ENCODE measurements at regions not wholly inside any gene's neighbourhood (a gene's known extent, or its start where the extent isn't known, plus 50 kb on each side); places are given as distances from the start of the nearest gene placed in this dataset.
"Not testable (repeated sequence)": the region's sequence is repeated elsewhere in the genome, so short reads cannot be mapped to it uniquely, and the experiment has no call there.

- DNase-seq, result no peak
These were observed 195.5 kb downstream of the EPM2A start for GRCh38 chr6:145539831-145540230.

DNA sequence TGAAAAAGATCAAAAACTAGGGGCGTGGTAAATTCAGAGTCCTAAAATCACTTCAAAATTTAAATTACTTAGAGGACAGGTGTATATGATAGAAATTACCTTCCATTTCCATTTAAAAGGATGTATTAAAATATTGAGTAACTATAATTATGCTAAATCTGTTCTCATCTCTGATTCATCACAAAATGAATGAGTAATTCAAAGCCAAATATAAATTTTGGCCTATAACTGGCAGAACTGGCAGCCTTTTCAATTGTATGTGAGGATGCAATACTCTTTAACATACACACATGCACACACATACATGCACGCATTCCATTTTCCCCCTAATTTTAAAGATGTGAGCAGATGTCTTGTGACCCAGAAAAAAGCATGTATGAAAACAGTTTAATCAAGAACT is 194.6 kb downstream of the EPM2A start:
- no peak for DNase-seq

GRCh38 chr6:145544041-145544440 is 191.3 kb downstream of the EPM2A start:
- no peak for DNase-seq

- no peak for DNase-seq
These were observed 190.8 kb downstream of the EPM2A start for GRCh38 chr6:145544514-145544913.

DNA sequence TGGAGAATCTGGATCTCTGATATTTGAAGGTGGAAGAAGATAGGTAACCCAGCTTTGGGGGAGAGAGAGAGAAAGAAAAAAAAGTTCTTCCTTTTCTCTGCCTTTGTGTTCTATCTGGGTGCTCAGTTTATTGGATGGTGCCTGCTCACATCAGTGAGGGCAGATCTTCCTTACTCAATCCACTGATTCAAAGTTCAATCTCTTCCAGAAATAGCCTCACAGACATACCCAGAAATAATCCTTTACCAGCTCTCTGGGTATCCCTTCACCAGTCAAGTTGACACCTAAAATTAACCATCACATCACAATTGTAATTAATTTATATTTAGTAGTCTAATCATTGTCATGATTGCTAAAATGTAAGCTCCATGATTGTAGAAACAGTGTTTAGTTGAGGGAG is 189.1 kb downstream of the EPM2A start:
- no peak for DNase-seq

GRCh38 chr6:145547594-145548335 is 187.6 kb downstream of the EPM2A start:
- no peak for DNase-seq

- no peak for DNase-seq
These were observed 186.2 kb downstream of the EPM2A start for GRCh38 chr6:145548933-145549648.

- DNase-seq, result no peak
These were observed 184.2 kb downstream of the EPM2A start for GRCh38 chr6:145551164-145551563.

DNA sequence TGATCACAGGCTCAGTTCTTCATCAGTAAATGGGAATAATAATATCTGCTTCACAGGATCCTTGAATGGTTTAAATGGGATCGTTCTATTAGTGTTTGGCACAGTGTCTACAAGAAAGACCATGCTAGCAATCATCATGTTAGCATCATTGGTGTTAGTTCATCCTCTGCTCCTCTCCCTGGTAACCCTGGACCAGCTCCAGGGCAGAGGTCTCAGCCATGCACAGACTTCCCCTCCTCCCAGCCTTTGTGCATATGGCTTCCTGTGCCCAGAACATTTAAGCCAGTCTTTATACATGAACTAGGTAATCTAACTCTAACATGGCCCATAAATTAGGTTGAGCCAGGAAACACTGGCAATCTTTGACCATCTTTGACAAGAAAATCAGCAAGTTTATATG is 180.2 kb downstream of the EPM2A start:
- no peak for DNase-seq

GRCh38 chr6:145557474-145557873 is 177.8 kb downstream of the EPM2A start:
- no peak for DNase-seq

- no peak for DNase-seq
These were observed 175.5 kb downstream of the EPM2A start for GRCh38 chr6:145559836-145560235.

- no peak for DNase-seq
These were observed 173.9 kb downstream of the EPM2A start for GRCh38 chr6:145561095-145562072.

DNA sequence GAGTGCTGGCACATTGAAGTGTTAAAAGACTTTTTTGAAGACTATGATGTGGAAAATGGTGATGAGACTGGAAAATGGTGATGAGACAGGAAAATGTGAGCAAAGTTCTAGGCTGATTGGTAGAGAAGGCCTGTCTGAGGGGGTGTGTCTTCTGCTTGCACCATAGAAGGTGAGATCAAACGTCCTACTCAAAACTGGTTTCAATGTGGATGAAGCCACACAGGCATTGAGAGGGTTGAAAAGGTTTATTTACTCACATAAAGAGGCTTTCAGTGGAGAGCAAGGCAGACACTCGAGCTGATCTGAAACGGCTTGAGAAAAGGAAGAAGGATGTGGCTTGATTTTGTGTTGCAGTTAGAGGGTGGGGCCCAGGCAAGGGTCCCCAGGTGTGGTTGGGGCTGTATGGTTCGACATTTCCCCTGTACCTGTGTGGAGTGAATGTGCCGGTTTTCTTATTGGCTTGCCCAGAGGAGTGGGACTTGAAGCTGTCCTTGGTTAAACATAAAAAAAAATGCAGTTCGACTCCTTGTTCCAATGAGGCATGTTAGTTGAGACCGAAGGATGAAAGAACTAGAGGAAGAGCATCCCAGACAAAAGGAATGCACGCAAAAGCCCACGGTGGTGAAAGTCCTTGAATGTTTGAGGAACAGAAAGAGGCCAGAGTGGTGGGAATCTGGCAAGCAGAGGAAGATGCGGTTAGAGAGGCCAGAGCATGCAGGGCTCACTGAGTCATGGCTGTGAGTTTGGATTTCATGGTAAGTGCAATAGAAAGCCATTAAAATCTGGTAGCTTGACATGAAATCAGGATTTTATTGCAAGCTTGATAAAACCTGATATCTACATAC is 172.3 kb downstream of the EPM2A start:
- no peak for DNase-seq

- no peak for DNase-seq
These were observed 170.8 kb downstream of the EPM2A start for GRCh38 chr6:145564553-145564952.

GRCh38 chr6:145567684-145568252 is 167.6 kb downstream of the EPM2A start:
- no peak for DNase-seq

GRCh38 chr6:145569140-145569539 is 166.2 kb downstream of the EPM2A start:
- DNase-seq, result no peak

DNA sequence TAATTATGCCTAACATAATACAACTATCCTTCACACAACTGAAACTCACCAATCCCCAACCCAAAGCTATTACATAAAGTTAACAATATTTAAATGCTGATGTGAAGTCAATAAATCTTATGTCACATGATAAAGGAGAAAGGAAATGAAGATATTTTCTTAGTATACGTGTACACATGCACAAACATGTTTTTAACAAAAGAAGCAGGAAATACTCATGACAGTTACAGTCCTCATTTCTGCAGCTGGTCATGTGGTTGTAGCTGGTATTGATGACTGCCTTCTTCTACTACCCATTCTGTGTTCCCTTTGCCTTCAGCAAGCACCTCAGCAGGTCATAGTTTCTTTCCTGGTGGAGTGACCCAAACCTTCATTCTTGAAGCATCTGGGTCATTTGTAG is 165.0 kb downstream of the EPM2A start:
- not testable (repeated sequence) for DNase-seq

- DNase-seq, result not testable (repeated sequence)
These were observed 161.1 kb downstream of the EPM2A start for GRCh38 chr6:145574269-145574668.

Measured in CD4-positive, alpha-beta T cell treated with Interleukin-1 beta for 1 hour (primary cell).